ENCODE measurements at regions not wholly inside any gene's neighbourhood (a gene's known extent, or its start where the extent isn't known, plus 50 kb on each side); places are given as distances from the start of the nearest gene placed in this dataset.

DNA sequence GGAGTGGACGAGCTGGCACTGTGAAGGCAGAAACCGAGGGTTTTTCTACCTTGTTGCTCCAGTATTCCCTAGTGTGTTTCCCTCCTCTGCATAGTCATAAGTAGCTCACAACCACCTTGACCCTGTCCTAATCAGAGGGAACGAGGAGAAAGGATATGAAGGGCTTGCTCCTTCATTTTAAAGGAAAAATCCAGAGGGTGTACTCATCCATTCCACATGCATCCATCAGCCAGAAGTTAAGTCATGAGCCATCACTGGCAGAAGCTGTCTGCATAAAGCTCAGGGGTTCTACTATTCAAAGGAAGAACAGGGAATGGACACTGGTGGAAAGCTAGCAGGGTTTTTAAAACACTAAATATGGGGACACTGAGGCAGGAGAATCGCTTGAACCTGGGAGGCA is 84.3 kb upstream of the FOXN3 start:
- no peaks in the 10 kb centered on the region for H3K9me3 ChIP-seq (ENCODE audit: control insufficient read depth in 2 of 2, insufficient read depth in 1 of 2, low read depth in 1 of 2, low read length in 1 of 2)
- no peak overlapping the region for H3K27ac ChIP-seq (ENCODE audit: low read depth in 1 of 3, low read length in 2 of 3)
- peaks cover 0 to 6% (median 0%) of the 10 kb centered on the region in 3 donors for H3K36me3 ChIP-seq (ENCODE audit: control insufficient read depth in 3 of 3, insufficient read depth in 2 of 3, low read depth in 1 of 3, low read length in 3 of 3)
- DNase-seq (no peak), FAIRE-seq (no peak)
- H3K27me3 ChIP-seq (ENCODE audit: control insufficient read depth in 3 of 3, insufficient read depth in 3 of 3, low read length in 3 of 3) = no peaks in the 10 kb centered on the region
- peaks cover 0 to 3% (median 0%) of the 10 kb centered on the region in 3 donors for H3K4me1 ChIP-seq (ENCODE audit: control insufficient read depth in 3 of 3, insufficient read depth in 2 of 3, low read depth in 1 of 3, low read length in 2 of 3)
- 87 to 98% (median 93%) methylated on average over 4 of the region's 4 CpGs for WGBS, 3 donors
- H3K4me3 ChIP-seq (ENCODE audit: low read depth in 1 of 3, low read length in 3 of 3) = no peak overlapping the region

DNA sequence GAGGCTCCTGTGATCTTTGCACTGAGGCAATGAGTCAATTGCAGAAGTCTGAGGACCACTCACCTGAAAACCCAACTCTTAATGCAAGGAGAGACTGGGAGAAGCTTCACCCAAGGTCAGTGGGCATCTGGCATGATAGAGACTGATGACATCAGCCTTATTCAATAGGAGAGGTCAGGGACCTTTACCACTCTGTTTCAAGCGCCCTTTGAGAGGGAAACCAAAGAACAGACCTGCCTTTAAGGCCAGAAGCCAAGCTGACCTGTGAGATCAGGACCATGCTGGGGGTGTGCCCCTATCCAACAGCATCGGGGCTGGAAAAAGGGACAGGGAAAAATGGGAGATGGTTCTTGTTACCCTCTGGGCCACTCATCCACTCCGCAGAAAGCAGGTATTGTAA is 83.3 kb upstream of the FOXN3 start:
- Histone ChIP-seq H3K36me3 (ENCODE audit: control insufficient read depth in 3 of 3, insufficient read depth in 2 of 3, low read depth in 1 of 3, low read length in 3 of 3) (peaks cover 0 to 6% (median 0%) of the 10 kb centered on the region in 3 donors), H3K9me3 (ENCODE audit: control insufficient read depth in 2 of 2, insufficient read depth in 1 of 2, low read depth in 1 of 2, low read length in 1 of 2) (no peaks in the 10 kb centered on the region), H3K4me1 (ENCODE audit: control insufficient read depth in 3 of 3, insufficient read depth in 2 of 3, low read depth in 1 of 3, low read length in 2 of 3) (peaks cover 0 to 3% (median 0%) of the 10 kb centered on the region in 3 donors), H3K27me3 (ENCODE audit: control insufficient read depth in 3 of 3, insufficient read depth in 3 of 3, low read length in 3 of 3) (no peaks in the 10 kb centered on the region), H3K4me3 (ENCODE audit: low read depth in 1 of 3, low read length in 3 of 3) (no peak overlapping the region), H3K27ac (ENCODE audit: low read depth in 1 of 3, low read length in 2 of 3) (no peak overlapping the region)
- 89 to 98% (median 96%) methylated on average over 3 of the region's 3 CpGs for WGBS, 3 donors
- DNase-seq = no peak
- FAIRE-seq = no peak

DNA sequence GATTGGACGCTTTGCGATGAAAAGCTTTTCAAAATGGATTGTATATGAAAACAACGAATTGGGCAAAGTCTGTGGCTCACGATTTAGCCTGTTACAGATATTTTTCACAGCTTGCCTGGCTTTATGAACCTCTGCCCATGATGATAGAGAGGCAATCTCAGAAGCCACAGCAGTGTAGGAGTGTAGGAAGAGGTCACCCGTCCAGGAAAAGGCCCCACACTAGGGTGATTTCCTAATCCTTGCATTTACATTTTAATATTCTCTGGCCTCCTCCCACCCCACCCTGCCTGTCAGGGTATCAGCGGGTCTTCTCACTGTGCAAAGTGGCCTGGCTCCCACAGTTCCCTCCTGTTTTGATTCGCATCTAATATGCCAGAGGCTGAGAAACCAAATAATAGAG is 81.8 kb upstream of the FOXN3 start:
- WGBS, 3 donors = 88 to 95% (median 93%) methylated on average over 7 of the region's 7 CpGs
- FAIRE-seq = no peak
- no peaks in the 10 kb centered on the region for H3K27me3 ChIP-seq (ENCODE audit: control insufficient read depth in 3 of 3, insufficient read depth in 3 of 3, low read length in 3 of 3)

DNA sequence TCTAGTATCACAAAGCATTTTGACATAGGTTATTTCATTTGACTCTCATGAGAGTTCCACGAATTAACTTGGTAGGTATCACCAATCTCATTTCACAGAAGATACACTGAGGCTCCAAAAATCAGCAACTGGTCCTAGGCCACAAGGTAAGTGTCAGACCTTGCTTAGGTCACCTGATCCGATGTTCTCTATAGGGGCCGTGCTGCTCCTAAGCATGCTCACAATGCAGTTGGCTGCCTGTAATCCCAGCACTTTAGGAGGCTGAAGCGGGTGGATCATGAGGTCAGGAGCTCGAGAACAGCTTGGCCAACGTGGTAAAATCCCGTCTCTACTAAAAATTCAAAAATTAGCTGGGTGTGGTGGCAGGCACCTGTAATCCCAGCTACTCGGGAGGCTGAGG is 78.7 kb upstream of the FOXN3 start:
- Histone ChIP-seq H3K36me3 (ENCODE audit: control insufficient read depth in 3 of 3, insufficient read depth in 2 of 3, low read depth in 1 of 3, low read length in 3 of 3) (peaks cover 0 to 6% (median 0%) of the 10 kb centered on the region in 3 donors), H3K4me3 (ENCODE audit: low read depth in 1 of 3, low read length in 3 of 3) (no peak overlapping the region), H3K9me3 (ENCODE audit: control insufficient read depth in 2 of 2, insufficient read depth in 1 of 2, low read depth in 1 of 2, low read length in 1 of 2) (no peaks in the 10 kb centered on the region), H3K4me1 (ENCODE audit: control insufficient read depth in 3 of 3, insufficient read depth in 2 of 3, low read depth in 1 of 3, low read length in 2 of 3) (no peaks in the 10 kb centered on the region), H3K27ac (ENCODE audit: low read depth in 1 of 3, low read length in 2 of 3) (no peak overlapping the region), H3K27me3 (ENCODE audit: control insufficient read depth in 3 of 3, insufficient read depth in 3 of 3, low read length in 3 of 3) (no peaks in the 10 kb centered on the region)
- DNase-seq = no peak
- FAIRE-seq = no peak
- 93 to 94% (median 93%) methylated on average over 8 of the region's 8 CpGs for WGBS, 3 donors

More for the DNA sequence above, 81.8 kb upstream of the FOXN3 start:
- peaks cover 0 to 1% (median 0%) of the 10 kb centered on the region in 3 donors for H3K4me1 ChIP-seq (ENCODE audit: control insufficient read depth in 3 of 3, insufficient read depth in 2 of 3, low read depth in 1 of 3, low read length in 2 of 3)
- no peak overlapping the region for H3K4me3 ChIP-seq (ENCODE audit: low read depth in 1 of 3, low read length in 3 of 3)
- no peak for DNase-seq
- peaks cover 0 to 6% (median 0%) of the 10 kb centered on the region in 3 donors for H3K36me3 ChIP-seq (ENCODE audit: control insufficient read depth in 3 of 3, insufficient read depth in 2 of 3, low read depth in 1 of 3, low read length in 3 of 3)
- H3K27ac ChIP-seq (ENCODE audit: low read depth in 1 of 3, low read length in 2 of 3) = no peak overlapping the region
- no peaks in the 10 kb centered on the region for H3K9me3 ChIP-seq (ENCODE audit: control insufficient read depth in 2 of 2, insufficient read depth in 1 of 2, low read depth in 1 of 2, low read length in 1 of 2)

DNA sequence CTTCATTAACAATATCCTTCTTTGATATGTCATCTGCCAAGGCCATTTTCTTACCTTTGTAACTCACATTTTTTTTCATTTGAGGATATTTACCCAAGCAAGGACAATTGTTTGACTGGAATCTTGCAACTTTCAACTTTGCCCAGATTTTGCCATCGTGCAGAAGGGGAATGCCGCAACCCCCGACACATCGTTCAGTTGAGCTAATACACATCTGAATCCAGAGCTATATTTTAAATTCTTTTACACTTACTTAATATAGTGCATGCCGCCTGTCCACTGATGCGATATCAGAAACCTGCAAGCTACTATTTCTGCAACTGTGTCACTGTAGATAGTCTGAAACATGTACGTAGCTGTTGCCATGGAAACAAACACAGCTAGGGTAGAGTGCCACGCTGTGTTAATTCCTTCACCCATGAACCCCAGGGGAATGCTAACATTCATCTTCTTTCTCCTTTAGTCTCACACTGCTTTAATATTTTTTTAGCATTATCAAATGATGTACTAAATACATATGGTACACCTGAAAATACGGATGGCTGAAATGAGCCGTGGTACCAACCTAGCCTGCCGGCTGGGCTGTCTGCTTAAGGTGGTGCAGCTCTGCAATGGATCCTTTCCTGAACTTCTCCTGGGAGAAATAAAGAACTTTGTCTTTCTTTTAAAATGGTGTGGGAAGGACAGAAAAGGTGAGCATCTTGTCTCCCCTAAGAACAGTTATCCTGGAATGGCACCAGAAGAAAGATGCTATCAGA is 77.0 kb upstream of the FOXN3 start:
- no peak overlapping the region for H3K4me3 ChIP-seq (ENCODE audit: low read depth in 1 of 3, low read length in 3 of 3)
- H3K27ac ChIP-seq (ENCODE audit: low read depth in 1 of 3, low read length in 2 of 3) = no peak overlapping the region
- no peaks in the 10 kb centered on the region for H3K9me3 ChIP-seq (ENCODE audit: control insufficient read depth in 2 of 2, insufficient read depth in 1 of 2, low read depth in 1 of 2, low read length in 1 of 2)
- FAIRE-seq (no peak), DNase-seq (no peak)
- no peaks in the 10 kb centered on the region for H3K36me3 ChIP-seq (ENCODE audit: control insufficient read depth in 3 of 3, insufficient read depth in 2 of 3, low read depth in 1 of 3, low read length in 3 of 3)
- no peaks in the 10 kb centered on the region for H3K4me1 ChIP-seq (ENCODE audit: control insufficient read depth in 3 of 3, insufficient read depth in 2 of 3, low read depth in 1 of 3, low read length in 2 of 3)
- no peaks in the 10 kb centered on the region for H3K27me3 ChIP-seq (ENCODE audit: control insufficient read depth in 3 of 3, insufficient read depth in 3 of 3, low read length in 3 of 3)
- WGBS, 3 donors = 85 to 89% (median 88%) methylated on average over 11 of the region's 11 CpGs

DNA sequence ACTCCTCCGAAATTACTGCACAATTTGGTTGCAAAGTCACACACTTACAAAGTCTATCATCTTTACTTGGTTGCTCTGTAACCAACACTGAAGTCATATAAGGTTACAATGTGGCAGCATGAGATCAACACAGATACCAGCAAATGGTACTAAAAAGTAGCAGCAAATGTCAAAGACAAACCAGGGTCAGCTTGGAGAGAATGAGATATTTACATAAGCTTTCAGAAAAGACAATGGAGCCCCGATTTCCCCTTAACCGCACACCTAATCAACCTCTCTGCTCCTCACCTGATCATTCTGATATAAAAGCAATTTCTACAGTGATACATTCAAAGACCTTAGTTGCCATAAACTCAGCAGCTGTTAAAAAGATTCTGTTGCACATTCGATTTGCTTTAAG is 76.4 kb upstream of the FOXN3 start:
- H3K36me3 ChIP-seq (ENCODE audit: control insufficient read depth in 3 of 3, insufficient read depth in 2 of 3, low read depth in 1 of 3, low read length in 3 of 3) = no peaks in the 10 kb centered on the region
- no peak for FAIRE-seq
- H3K9me3 ChIP-seq (ENCODE audit: control insufficient read depth in 2 of 2, insufficient read depth in 1 of 2, low read depth in 1 of 2, low read length in 1 of 2) = no peaks in the 10 kb centered on the region
- no peaks in the 10 kb centered on the region for H3K27me3 ChIP-seq (ENCODE audit: control insufficient read depth in 3 of 3, insufficient read depth in 3 of 3, low read length in 3 of 3)
- H3K4me1 ChIP-seq (ENCODE audit: control insufficient read depth in 3 of 3, insufficient read depth in 2 of 3, low read depth in 1 of 3, low read length in 2 of 3) = no peaks in the 10 kb centered on the region
- no peak for DNase-seq
- no peak overlapping the region for H3K4me3 ChIP-seq (ENCODE audit: low read depth in 1 of 3, low read length in 3 of 3)
- WGBS, 3 donors = 81 to 83% (median 83%) methylated on average over 4 of the region's 4 CpGs
- H3K27ac ChIP-seq (ENCODE audit: low read depth in 1 of 3, low read length in 2 of 3) = no peak overlapping the region

DNA sequence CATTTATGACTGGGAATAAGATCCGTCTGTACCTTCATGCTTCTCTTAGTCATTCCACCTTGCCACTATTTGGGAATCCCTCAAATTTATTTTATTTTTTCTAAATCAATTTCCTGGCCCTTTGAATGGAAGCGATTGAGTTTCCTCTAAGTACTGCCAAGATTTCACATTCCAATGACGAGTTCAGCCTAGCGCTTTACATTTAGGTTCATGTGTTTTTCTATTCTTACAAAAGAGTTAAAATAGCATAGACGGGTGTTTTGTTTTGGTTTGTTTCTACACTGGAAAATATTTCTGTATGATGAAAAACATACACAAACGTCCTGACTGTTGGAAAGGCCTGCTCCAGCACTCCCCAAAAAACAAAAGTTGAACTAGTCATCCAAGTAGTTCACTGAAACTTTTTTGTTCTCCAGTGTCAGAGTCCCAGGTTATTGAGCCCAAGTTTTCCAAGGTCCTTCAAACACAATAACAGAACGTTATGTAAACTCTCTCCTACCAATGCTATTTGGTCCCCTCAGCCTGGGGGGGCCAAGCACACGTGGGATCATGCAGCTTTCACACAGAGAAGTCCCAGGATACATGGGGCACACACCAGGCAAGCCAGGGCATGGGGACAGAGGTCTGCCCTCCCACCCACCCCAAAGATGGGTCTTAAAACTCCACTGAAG is 74.8 kb upstream of the FOXN3 start:
- no peaks in the 10 kb centered on the region for H3K9me3 ChIP-seq (ENCODE audit: control insufficient read depth in 2 of 2, insufficient read depth in 1 of 2, low read depth in 1 of 2, low read length in 1 of 2)
- FAIRE-seq (no peak), DNase-seq (no peak)
- no peaks in the 10 kb centered on the region for H3K36me3 ChIP-seq (ENCODE audit: control insufficient read depth in 3 of 3, insufficient read depth in 2 of 3, low read depth in 1 of 3, low read length in 3 of 3)
- H3K27me3 ChIP-seq (ENCODE audit: control insufficient read depth in 3 of 3, insufficient read depth in 3 of 3, low read length in 3 of 3) = no peaks in the 10 kb centered on the region
- WGBS, 3 donors = 66 to 83% (median 76%) methylated on average over 8 of the region's 8 CpGs
- no peak overlapping the region for H3K27ac ChIP-seq (ENCODE audit: low read depth in 1 of 3, low read length in 2 of 3)
- H3K4me1 ChIP-seq (ENCODE audit: control insufficient read depth in 3 of 3, insufficient read depth in 2 of 3, low read depth in 1 of 3, low read length in 2 of 3) = no peaks in the 10 kb centered on the region
- no peak overlapping the region for H3K4me3 ChIP-seq (ENCODE audit: low read depth in 1 of 3, low read length in 3 of 3)

DNA sequence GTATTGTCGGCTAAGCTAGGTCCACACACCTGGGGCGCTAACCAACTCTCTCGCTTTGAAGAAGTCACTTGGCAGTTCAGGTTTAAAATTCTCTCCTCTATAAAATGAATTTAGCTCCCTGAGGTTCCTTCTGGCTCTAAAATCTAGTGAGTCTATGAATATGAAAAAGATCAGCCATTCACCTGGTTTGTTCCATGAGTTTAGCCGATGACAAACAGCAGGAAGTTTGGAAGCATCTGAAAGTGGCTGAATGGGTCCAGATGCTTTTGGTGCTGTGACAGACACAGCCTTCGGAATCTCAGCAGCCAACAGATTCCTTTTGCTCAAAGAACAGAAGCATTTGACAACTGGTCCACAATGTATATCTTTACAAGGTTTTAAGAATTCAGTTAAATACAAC is 73.4 kb upstream of the FOXN3 start:
- no peaks in the 10 kb centered on the region for H3K4me1 ChIP-seq (ENCODE audit: control insufficient read depth in 3 of 3, insufficient read depth in 2 of 3, low read depth in 1 of 3, low read length in 2 of 3)
- no peaks in the 10 kb centered on the region for H3K27me3 ChIP-seq (ENCODE audit: control insufficient read depth in 3 of 3, insufficient read depth in 3 of 3, low read length in 3 of 3)
- H3K4me3 ChIP-seq (ENCODE audit: low read depth in 1 of 3, low read length in 3 of 3) = no peak overlapping the region
- WGBS, 3 donors = 93 to 98% (median 93%) methylated on average over 5 of the region's 5 CpGs
- peaks cover 0 to 4% (median 0%) of the 10 kb centered on the region in 3 donors for H3K36me3 ChIP-seq (ENCODE audit: control insufficient read depth in 3 of 3, insufficient read depth in 2 of 3, low read depth in 1 of 3, low read length in 3 of 3)
- DNase-seq (no peak), FAIRE-seq (no peak)
- H3K27ac ChIP-seq (ENCODE audit: low read depth in 1 of 3, low read length in 2 of 3) = no peak overlapping the region
- H3K9me3 ChIP-seq (ENCODE audit: control insufficient read depth in 2 of 2, insufficient read depth in 1 of 2, low read depth in 1 of 2, low read length in 1 of 2) = no peaks in the 10 kb centered on the region
